Caco-2 (cell line): ENCODE measurements at regions not wholly inside any gene's neighbourhood (a gene's known extent, or its start where the extent isn't known, plus 50 kb on each side); places are given as distances from the start of the nearest gene placed in this dataset.

Experiments
- BruUV-seq: library from RNA; stranded (reverse); fragments of 400-500 nt; replicated peaks from 2 replicates; lab custom pipeline; 2021; lab: Mats Ljungman, UMichigan
- CTCF ChIA-PET: fragments of 300-600 bp; sonication (Branson Sonifier 250); formaldehyde crosslinking; loops from one replicate; lab custom pipeline; 2022; ENCODE audit warnings: antibody characterized with exemption; lab: Charles Lee
- POLR2A ChIA-PET: fragments of 300-600 bp; sonication (Branson Sonifier 250); formaldehyde crosslinking; loops from one replicate; lab custom pipeline; 2022; ENCODE audit warnings: antibody characterized with exemption; lab: Charles Lee
- DNase-seq, 2 experiments: peaks; one replicate each; pipeline versions ENCODE4 v3.0.0 to v3.0.0-alpha.2; 2020 to 2022
- H3K27me3 ChIP-seq: replicated peaks from 2 replicates; pipeline ENCODE4 v1.6.0; 2011; ENCODE audit warnings: low read length; ENCODE audit not compliant: control insufficient read depth, insufficient read depth
- H3K36me3 ChIP-seq: 2 replicates; pipeline ENCODE4 v1.5.1; 2011; ENCODE audit warnings: low read length; ENCODE audit not compliant: control insufficient read depth, insufficient read depth
- H3K4me1 ChIP-seq: fragments of 250-450 bp; sonication (Bioruptor Pico); 2 replicates; pipeline ENCODE4 v1.5.1; 2020; ENCODE audit warnings: mild to moderate bottlenecking
- H3K4me3 ChIP-seq: 2 replicates; pipeline ENCODE4 v1.5.1; 2011; ENCODE audit warnings: low read depth, mild to moderate bottlenecking, control low read depth, low read length
- H3K9me3 ChIP-seq: fragments of 250-450 bp; sonication (Bioruptor Pico); 2 replicates; pipeline ENCODE4 v1.5.1; 2020; ENCODE audit warnings: mild to moderate bottlenecking, moderate library complexity
- H3K27ac Mint-ChIP-seq: one replicate; pipeline ENCODE4 v1.8.0; 2022; ENCODE audit warnings: mixed read lengths; ENCODE audit not compliant: unreplicated experiment
- H3K27me3 Mint-ChIP-seq: one replicate; pipeline ENCODE4 v1.8.0; 2022; ENCODE audit warnings: mixed read lengths; ENCODE audit not compliant: insufficient read depth, unreplicated experiment
- H3K36me3 Mint-ChIP-seq: one replicate; pipeline ENCODE4 v1.8.0; 2022; ENCODE audit warnings: mild to moderate bottlenecking, mixed read lengths; ENCODE audit not compliant: insufficient read depth, unreplicated experiment
- H3K4me1 Mint-ChIP-seq: one replicate; pipeline ENCODE4 v1.8.0; 2022; ENCODE audit warnings: low read depth, mixed read lengths; ENCODE audit not compliant: unreplicated experiment
- H3K4me3 Mint-ChIP-seq: one replicate; pipeline ENCODE4 v1.8.0; 2022; ENCODE audit warnings: mild to moderate bottlenecking, moderate library complexity, mixed read lengths; ENCODE audit not compliant: unreplicated experiment
- H3K9me3 Mint-ChIP-seq: one replicate; pipeline ENCODE4 v1.8.0; 2022; ENCODE audit warnings: mixed read lengths; ENCODE audit not compliant: unreplicated experiment
- CTCF ChIP-seq, 2 experiments: fragments of 200-600 bp in 1 of 2; IDR thresholded peaks; 1 replicate in 1 of 2; 2 replicates in 1 of 2; pipeline versions ENCODE4 v1.5.1 to v1.8.0; 2011 to 2022; ENCODE audit warnings: antibody characterized with exemption in 1 of 2, control low read depth in 1 of 2, inconsistent platforms in 1 of 2, low read depth in 1 of 2, low read length in 1 of 2, mild to moderate bottlenecking in 1 of 2, moderate library complexity in 1 of 2; ENCODE audit not compliant: insufficient read depth in 1 of 2, severe bottlenecking in 1 of 2, unreplicated experiment in 1 of 2
- intact Hi-C: fragments of 100-400 bp; cut with micrococcal nuclease; formaldehyde crosslinking; loops from one replicate; pipeline ENCODE4 v1.10.0; 2022; ENCODE audit not compliant: unreplicated experiment

GRCh38 chr11:80745416-80745815 lies 1304.6 kb upstream of the TENM4 start:
- H3K4me1 ChIP-seq, result no peaks in the 10 kb centered on the region
- CTCF ChIA-PET, result no interaction called here
- Mint-ChIP-seq H3K36me3 (no peaks in the 10 kb centered on the region), H3K4me3 (no peak overlapping the region), H3K9me3 (no peaks in the 10 kb centered on the region), H3K27me3 (peaks cover 9% of the 10 kb centered on the region), H3K4me1 (no peaks in the 10 kb centered on the region), H3K27ac (no peak overlapping the region)
- no TSS peak for BruUV-seq
- no peak for DNase-seq
- H3K27me3 ChIP-seq, result no peaks in the 10 kb centered on the region
- H3K4me3 ChIP-seq, result no peak overlapping the region
- no peaks in the 10 kb centered on the region for H3K36me3 ChIP-seq
- no peak for TF ChIP-seq CTCF (IDR thresholded peaks at IDR 0.05; ENCODE audit: insufficient read depth in 1 of 2, low read depth in 1 of 2, low read length in 1 of 2, severe bottlenecking in 1 of 2, unreplicated experiment in 1 of 2)
- POLR2A ChIA-PET, result no interaction called here
- H3K9me3 ChIP-seq, result no peaks in the 10 kb centered on the region
- intact Hi-C loops, result no loop called here

GRCh38 chr11:80733790-80734189 lies 1293.0 kb upstream of the TENM4 start:
- Mint-ChIP-seq H3K27ac (no peak overlapping the region), H3K4me3 (no peak overlapping the region), H3K27me3 (peaks cover 3% of the 10 kb centered on the region), H3K9me3 (no peaks in the 10 kb centered on the region), H3K36me3 (no peaks in the 10 kb centered on the region), H3K4me1 (no peaks in the 10 kb centered on the region)
- no TSS peak for BruUV-seq
- Histone ChIP-seq H3K27me3 (no peaks in the 10 kb centered on the region), H3K36me3 (no peaks in the 10 kb centered on the region), H3K9me3 (no peaks in the 10 kb centered on the region), H3K4me3 (no peak overlapping the region), H3K4me1 (no peaks in the 10 kb centered on the region)
- no peak for DNase-seq
- ChIA-PET POLR2A (no interaction called here), CTCF (no interaction called here)
- no peak for TF ChIP-seq CTCF (IDR thresholded peaks at IDR 0.05; ENCODE audit: insufficient read depth in 1 of 2, low read depth in 1 of 2, low read length in 1 of 2, severe bottlenecking in 1 of 2, unreplicated experiment in 1 of 2)
- intact Hi-C loops, result no loop called here

GRCh38 chr11:80733361-80733760 lies 1292.5 kb upstream of the TENM4 start:
- Histone ChIP-seq H3K36me3 (no peaks in the 10 kb centered on the region), H3K4me1 (no peaks in the 10 kb centered on the region), H3K4me3 (no peak overlapping the region), H3K9me3 (no peaks in the 10 kb centered on the region), H3K27me3 (no peaks in the 10 kb centered on the region)
- CTCF ChIA-PET, result no interaction called here
- POLR2A ChIA-PET, result no interaction called here
- DNase-seq, result no peak
- Mint-ChIP-seq H3K27me3 (peaks cover 3% of the 10 kb centered on the region), H3K4me3 (no peak overlapping the region), H3K36me3 (no peaks in the 10 kb centered on the region), H3K9me3 (no peaks in the 10 kb centered on the region), H3K4me1 (no peaks in the 10 kb centered on the region), H3K27ac (no peak overlapping the region)
- intact Hi-C loops, result no loop called here
- TF ChIP-seq CTCF (IDR thresholded peaks at IDR 0.05; ENCODE audit: insufficient read depth in 1 of 2, low read depth in 1 of 2, low read length in 1 of 2, severe bottlenecking in 1 of 2, unreplicated experiment in 1 of 2), result no peak
- BruUV-seq, result no TSS peak
